Panc1 (cell line): ENCODE measurements at regions not wholly inside any gene's neighbourhood (a gene's known extent, or its start where the extent isn't known, plus 50 kb on each side); places are given as distances from the start of the nearest gene placed in this dataset.

ENCODE experiments used
- POLR2AphosphoS5 ChIP-seq: IDR thresholded peaks from 2 replicates; pipeline ENCODE4 v1.6.1; 2012; ENCODE audit warnings: mild to moderate bottlenecking, low read depth, low read length, moderate library complexity
- SIN3A ChIP-seq: IDR thresholded peaks from 2 replicates; pipeline ENCODE4 v1.6.1; 2012; ENCODE audit warnings: low read depth, mild to moderate bottlenecking, low read length, moderate library complexity, borderline replicate concordance; ENCODE audit not compliant: insufficient read depth
- TF ChIP-seq, protein P1 (sequence below): fragments of 450-650 bp; IDR thresholded peaks from 2 replicates; pipeline ENCODE4 v1.5.1; 2017; ENCODE audit warnings: mild to moderate bottlenecking

- TF ChIP-seq, protein P1, sequence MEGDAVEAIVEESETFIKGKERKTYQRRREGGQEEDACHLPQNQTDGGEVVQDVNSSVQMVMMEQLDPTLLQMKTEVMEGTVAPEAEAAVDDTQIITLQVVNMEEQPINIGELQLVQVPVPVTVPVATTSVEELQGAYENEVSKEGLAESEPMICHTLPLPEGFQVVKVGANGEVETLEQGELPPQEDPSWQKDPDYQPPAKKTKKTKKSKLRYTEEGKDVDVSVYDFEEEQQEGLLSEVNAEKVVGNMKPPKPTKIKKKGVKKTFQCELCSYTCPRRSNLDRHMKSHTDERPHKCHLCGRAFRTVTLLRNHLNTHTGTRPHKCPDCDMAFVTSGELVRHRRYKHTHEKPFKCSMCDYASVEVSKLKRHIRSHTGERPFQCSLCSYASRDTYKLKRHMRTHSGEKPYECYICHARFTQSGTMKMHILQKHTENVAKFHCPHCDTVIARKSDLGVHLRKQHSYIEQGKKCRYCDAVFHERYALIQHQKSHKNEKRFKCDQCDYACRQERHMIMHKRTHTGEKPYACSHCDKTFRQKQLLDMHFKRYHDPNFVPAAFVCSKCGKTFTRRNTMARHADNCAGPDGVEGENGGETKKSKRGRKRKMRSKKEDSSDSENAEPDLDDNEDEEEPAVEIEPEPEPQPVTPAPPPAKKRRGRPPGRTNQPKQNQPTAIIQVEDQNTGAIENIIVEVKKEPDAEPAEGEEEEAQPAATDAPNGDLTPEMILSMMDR: no peak
- TF ChIP-seq SIN3A (no peak), POLR2AphosphoS5 (no peak)
Measured at GRCh38 chr7:68444956-68445355, 1153.3 kb upstream of the AUTS2 start.
